ENCODE measurements at regions not wholly inside any gene's neighbourhood (a gene's known extent, or its start where the extent isn't known, plus 50 kb on each side); places are given as distances from the start of the nearest gene placed in this dataset.

GRCh38 chr6:169368200-169368599 lies 114.6 kb upstream of the THBS2 start:
- Histone ChIP-seq H3K27me3 (ENCODE audit: control insufficient read depth, insufficient read depth, low read length) (no peaks in the 10 kb centered on the region), H3K9me3 (ENCODE audit: control insufficient read depth in 2 of 3, insufficient read depth in 1 of 3, low read length in 3 of 3) (no peaks in the 10 kb centered on the region), H3K9ac (ENCODE audit: low read length in 3 of 3) (no peak overlapping the region), H3K4me1 (ENCODE audit: control insufficient read depth in 2 of 3, insufficient read depth in 2 of 3, low read depth in 1 of 3, low read length in 3 of 3) (no peaks in the 10 kb centered on the region), H3K36me3 (ENCODE audit: control insufficient read depth in 2 of 3, insufficient read depth in 3 of 3, low read length in 3 of 3) (no peaks in the 10 kb centered on the region), H3K4me3 (ENCODE audit: low read length in 3 of 3) (no peak overlapping the region), H3K27ac (ENCODE audit: low read depth in 2 of 2, low read length in 2 of 2) (no peak overlapping the region)
- DNase-seq (no peak), FAIRE-seq (no peak)
- intact Hi-C loops (cut with DNase I): no loop called here
- TF ChIP-seq, protein P1, sequence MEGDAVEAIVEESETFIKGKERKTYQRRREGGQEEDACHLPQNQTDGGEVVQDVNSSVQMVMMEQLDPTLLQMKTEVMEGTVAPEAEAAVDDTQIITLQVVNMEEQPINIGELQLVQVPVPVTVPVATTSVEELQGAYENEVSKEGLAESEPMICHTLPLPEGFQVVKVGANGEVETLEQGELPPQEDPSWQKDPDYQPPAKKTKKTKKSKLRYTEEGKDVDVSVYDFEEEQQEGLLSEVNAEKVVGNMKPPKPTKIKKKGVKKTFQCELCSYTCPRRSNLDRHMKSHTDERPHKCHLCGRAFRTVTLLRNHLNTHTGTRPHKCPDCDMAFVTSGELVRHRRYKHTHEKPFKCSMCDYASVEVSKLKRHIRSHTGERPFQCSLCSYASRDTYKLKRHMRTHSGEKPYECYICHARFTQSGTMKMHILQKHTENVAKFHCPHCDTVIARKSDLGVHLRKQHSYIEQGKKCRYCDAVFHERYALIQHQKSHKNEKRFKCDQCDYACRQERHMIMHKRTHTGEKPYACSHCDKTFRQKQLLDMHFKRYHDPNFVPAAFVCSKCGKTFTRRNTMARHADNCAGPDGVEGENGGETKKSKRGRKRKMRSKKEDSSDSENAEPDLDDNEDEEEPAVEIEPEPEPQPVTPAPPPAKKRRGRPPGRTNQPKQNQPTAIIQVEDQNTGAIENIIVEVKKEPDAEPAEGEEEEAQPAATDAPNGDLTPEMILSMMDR (IDR thresholded peaks at IDR 0.05; ENCODE audit: borderline replicate concordance, extremely low read depth, insufficient read depth): no peak

DNA sequence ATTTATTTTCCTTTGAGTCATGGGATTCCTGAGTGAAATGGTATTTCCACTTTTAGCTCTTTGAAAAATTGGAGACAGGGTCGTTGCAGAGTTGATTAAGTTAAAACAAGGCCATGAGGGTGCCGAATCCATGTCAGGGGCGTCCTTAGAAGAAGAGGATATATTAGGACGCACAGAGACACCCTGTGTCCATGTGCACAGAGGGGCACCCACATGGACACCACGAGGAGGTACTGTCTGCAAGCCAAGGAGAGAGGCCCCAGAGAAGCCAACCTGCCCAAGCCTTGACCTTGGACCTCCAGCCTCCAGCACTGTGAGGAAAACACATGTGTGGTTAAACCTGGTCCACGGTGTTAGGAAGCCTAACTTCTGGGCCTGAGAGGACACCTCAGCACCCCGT lies 113.9 kb upstream of the THBS2 start:
- intact Hi-C loops (cut with DNase I): no loop called here
- Histone ChIP-seq H3K4me1 (ENCODE audit: control insufficient read depth in 2 of 3, insufficient read depth in 2 of 3, low read depth in 1 of 3, low read length in 3 of 3) (no peaks in the 10 kb centered on the region), H3K4me3 (ENCODE audit: low read length in 3 of 3) (no peak overlapping the region), H3K9me3 (ENCODE audit: control insufficient read depth in 2 of 3, insufficient read depth in 1 of 3, low read length in 3 of 3) (no peaks in the 10 kb centered on the region), H3K27me3 (ENCODE audit: control insufficient read depth, insufficient read depth, low read length) (no peaks in the 10 kb centered on the region), H3K9ac (ENCODE audit: low read length in 3 of 3) (no peak overlapping the region), H3K36me3 (ENCODE audit: control insufficient read depth in 2 of 3, insufficient read depth in 3 of 3, low read length in 3 of 3) (no peaks in the 10 kb centered on the region), H3K27ac (ENCODE audit: low read depth in 2 of 2, low read length in 2 of 2) (no peak overlapping the region)
- TF ChIP-seq, protein P1 (IDR thresholded peaks at IDR 0.05; ENCODE audit: borderline replicate concordance, extremely low read depth, insufficient read depth): no peak
- FAIRE-seq (no peak), DNase-seq (no peak)

GRCh38 chr6:169366258-169366901 lies 112.7 kb upstream of the THBS2 start:
- H3K4me1 ChIP-seq (ENCODE audit: control insufficient read depth in 2 of 3, insufficient read depth in 2 of 3, low read depth in 1 of 3, low read length in 3 of 3): no peaks in the 10 kb centered on the region
- no peaks in the 10 kb centered on the region for H3K9me3 ChIP-seq (ENCODE audit: control insufficient read depth in 2 of 3, insufficient read depth in 1 of 3, low read length in 3 of 3)
- no peaks in the 10 kb centered on the region for H3K36me3 ChIP-seq (ENCODE audit: control insufficient read depth in 2 of 3, insufficient read depth in 3 of 3, low read length in 3 of 3)
- intact Hi-C loops (cut with DNase I): no loop called here
- no peak overlapping the region for H3K9ac ChIP-seq (ENCODE audit: low read length in 3 of 3)
- no peak for FAIRE-seq
- no peak overlapping the region for H3K4me3 ChIP-seq (ENCODE audit: low read length in 3 of 3)
- no peak for DNase-seq
- TF ChIP-seq, protein P1 (IDR thresholded peaks at IDR 0.05; ENCODE audit: borderline replicate concordance, extremely low read depth, insufficient read depth): no peak
- no peaks in the 10 kb centered on the region for H3K27me3 ChIP-seq (ENCODE audit: control insufficient read depth, insufficient read depth, low read length)
- no peak overlapping the region for H3K27ac ChIP-seq (ENCODE audit: low read depth in 2 of 2, low read length in 2 of 2)

Data from kidney (tissue), 13 donors.